ENCODE measurements at regions not wholly inside any gene's neighbourhood (a gene's known extent, or its start where the extent isn't known, plus 50 kb on each side); places are given as distances from the start of the nearest gene placed in this dataset.
A peak's percentile ranks its signal among the peaks of the same experiment; 100 is the strongest.

- DNase-seq, result no peak
These were observed 113.8 kb upstream of the WDR17 start for GRCh38 chr4:175951794-175952193.

DNA sequence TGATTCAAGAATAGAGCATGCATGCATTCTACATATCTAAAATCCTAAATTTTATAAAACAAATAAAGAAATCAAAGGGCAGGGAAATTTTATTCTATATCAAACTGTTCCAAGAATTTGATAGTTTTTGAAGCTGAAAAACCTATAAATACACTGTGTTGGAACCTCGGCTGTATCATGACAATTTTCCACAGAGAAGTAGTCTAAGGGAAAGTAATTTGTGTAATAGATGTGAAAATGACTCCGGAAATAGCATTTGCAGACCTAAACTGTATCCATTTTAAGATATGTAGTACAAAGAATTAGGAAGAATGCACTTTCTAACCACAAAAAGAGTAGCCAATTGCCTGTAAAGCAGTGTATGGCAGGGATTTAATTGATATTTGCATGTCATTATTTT is 112.5 kb upstream of the WDR17 start:
- DNase-seq, result no peak

DNA sequence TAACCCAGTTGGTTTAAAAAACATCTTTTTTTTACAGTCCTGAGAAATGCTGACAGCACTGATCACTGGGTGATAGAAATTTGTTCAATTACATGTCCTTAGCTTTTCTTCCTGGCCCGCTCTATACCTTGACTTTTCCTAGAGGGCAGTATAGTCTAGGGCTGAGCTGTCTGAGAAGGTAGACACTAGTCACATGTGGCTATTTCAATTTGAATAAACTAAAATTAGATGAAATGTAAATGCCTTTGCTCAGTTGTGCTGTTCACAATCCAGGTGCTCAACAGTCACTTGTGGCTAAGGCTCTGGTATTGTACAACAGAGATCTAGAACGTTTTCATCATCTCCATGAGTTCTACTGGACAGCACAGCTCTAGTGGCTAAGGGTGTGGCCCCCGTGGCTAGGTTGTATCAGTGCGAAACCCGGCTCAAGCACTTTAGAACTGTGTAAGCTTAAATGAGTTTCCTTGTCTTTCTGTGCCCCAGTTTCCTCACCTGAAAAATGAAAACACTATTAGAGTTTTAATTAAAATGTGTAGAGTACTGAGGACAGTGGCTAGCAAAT is 111.6 kb upstream of the WDR17 start:
- DNase-seq, result no peak

GRCh38 chr4:175954685-175955084 is 111.0 kb upstream of the WDR17 start:
- no peak for DNase-seq

DNA sequence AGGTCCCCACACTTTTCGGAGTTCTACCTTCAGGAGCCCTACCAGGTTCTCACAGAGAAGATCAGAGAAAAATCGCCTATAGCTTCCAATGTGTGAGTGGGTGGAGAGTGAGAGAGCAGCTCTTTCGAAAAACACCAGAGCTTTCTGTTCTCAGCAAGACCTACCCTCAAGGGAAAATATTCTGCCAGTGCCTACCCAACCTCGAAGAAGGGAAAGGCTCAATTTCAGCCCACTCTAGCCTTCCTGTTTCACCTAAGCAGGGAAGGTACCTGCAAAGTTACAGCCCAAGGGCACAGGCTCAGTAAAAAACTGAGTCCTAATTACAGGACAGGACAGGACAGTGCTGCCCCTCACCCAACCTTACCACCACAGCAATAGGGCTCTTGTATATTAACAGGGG is 104.0 kb upstream of the WDR17 start:
- DNase-seq, result no peak

GRCh38 chr4:175970072-175970471 is 95.6 kb upstream of the WDR17 start:
- DNase-seq, result no peak

- no peak for DNase-seq
These were observed 94.9 kb upstream of the WDR17 start for GRCh38 chr4:175970724-175971123.

- no peak for DNase-seq
These were observed 94.1 kb upstream of the WDR17 start for GRCh38 chr4:175971388-175972179.

GRCh38 chr4:175973027-175973923 is 92.4 kb upstream of the WDR17 start:
- DNase-seq, result no peak

DNA sequence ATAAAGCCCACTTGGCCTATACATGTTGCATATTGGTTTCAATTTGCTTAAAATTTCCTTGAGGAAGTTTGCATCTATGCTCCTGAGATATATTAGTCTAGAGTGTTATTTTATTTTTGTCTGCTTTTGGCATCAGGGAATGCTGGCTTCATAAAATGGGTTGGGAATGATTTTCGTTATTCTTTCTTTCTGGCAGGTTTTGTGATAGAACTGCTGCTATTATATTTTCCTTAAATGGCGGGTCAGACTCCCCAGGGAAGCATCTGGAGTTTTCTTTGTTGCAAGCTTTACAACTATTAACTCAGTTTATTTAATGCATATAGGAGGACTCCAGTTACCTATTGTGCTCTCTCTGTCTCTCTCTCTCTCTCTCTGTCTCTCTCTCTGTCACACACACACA is 82.0 kb upstream of the WDR17 start:
- DNase-seq, result no peak

GRCh38 chr4:175986668-175987067 is 79.0 kb upstream of the WDR17 start:
- DNase-seq, result no peak

DNA sequence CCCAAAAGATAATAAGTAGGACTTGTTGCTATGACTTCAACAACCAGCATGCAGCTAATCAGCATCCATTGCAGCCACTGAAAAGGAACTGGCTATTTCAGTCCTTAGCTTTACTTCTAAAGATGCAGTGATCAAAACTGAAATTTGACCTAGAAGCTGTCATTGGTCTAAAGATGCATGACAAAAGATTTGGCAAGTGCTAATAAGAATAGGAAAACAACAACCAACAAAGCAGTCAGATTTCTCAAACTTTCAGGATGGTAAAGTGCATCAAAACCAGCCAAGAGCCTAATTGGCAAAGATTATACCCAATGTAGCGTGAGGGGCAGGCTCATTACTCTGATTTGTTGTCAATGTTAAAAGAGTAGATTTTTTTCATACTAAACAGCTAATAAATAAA is 77.1 kb upstream of the WDR17 start:
- DNase-seq, result no peak

DNA sequence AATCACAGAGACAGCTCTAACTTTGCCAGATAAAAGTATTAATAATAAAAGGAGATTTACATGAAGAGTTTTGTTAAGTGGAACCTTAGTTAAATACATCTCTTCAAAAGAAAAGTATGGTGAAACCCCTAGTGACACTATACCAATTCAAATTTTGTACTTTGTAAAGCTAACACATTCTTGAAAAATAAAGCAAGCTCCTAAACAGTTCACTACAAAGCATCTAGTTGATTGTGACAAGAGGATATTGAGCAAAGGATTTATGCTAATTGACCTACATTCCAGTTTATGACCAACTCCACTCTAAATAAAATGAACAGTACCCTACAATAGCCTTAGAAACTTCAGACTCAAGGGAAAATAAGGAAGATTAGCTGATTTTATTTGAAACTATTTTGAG is 69.4 kb upstream of the WDR17 start:
- no peak for DNase-seq

- DNase-seq, result no peak
These were observed 68.3 kb upstream of the WDR17 start for GRCh38 chr4:175997291-175997690.

- no peak for DNase-seq
These were observed 66.9 kb upstream of the WDR17 start for GRCh38 chr4:175998782-175999181.

GRCh38 chr4:175999944-176000343 is 65.7 kb upstream of the WDR17 start:
- no peak for DNase-seq

GRCh38 chr4:176001151-176002006 is 64.3 kb upstream of the WDR17 start:
- peak; percentile 95 for DNase-seq

DNA sequence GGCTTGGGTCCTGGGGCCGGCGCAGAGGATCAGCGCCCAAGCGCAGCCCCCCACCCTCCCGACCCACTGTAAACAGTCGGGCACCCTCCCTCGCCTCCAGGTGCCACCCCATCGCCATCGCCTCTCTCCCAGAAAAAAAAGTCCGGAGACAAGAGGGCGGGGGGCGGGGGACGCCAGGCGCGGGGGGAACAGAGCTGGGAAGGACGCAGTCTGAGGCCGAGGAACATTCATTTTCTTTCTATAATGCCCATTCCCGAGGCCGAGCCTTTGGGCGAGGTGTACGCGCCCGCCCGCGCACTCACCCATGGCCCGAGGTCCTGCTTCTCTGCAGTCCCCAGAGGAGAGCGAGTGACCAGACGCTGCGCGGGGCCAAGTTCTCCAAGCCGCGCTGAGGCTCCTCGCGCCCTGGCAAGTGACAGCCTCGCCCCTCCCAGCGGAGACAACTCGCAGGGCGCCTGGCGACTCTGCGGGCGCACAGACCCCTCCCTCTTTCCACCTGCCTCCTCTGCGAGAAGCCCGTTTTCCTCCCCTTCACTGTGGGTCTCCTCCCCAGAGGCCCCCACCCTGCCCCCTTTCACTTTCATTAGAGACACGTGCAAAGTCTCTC is 63.5 kb upstream of the WDR17 start:
- DNase-seq, result peak; percentile 84

DNA sequence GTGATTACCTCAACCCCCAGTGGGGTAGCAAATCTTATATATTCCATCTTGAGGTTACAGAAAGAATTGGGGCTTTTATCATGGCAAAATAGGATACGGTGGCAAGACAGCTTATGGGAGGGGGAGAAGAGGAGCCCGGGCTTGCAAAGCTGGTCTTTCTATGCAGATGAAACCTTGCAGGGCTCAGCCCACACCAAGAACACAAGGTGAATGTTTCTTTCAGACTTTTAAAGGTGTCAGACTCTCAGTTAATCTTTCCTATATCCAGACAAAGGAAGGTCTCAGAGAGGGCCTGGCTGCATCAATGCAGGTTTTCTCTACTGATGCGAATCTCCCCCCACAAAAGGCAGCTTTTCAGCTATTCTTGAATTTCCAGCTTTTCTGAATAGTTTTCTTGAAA is 59.9 kb upstream of the WDR17 start:
- DNase-seq, result no peak

GRCh38 chr4:176009254-176009653 is 56.4 kb upstream of the WDR17 start:
- DNase-seq, result no peak

DNA sequence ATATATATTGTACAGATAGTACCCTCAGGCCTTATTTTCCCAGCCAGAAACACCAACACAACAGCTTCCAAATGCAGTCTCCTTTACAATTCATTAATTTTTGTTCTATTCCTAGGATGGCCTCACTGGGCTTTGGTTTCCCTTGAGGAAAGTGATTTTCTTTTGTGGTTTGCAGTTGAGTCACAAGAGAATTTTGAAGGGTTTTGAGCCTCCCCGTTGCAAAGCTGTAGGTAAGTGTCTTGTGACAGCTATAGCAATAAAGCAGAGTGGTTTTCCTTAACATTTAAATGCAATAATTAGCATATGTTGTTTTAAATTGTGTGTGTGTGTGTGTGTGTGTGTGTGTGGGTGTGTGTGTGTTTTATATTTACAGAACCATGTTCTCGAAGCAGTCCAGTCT is 54.1 kb upstream of the WDR17 start:
- no peak for DNase-seq

DNA sequence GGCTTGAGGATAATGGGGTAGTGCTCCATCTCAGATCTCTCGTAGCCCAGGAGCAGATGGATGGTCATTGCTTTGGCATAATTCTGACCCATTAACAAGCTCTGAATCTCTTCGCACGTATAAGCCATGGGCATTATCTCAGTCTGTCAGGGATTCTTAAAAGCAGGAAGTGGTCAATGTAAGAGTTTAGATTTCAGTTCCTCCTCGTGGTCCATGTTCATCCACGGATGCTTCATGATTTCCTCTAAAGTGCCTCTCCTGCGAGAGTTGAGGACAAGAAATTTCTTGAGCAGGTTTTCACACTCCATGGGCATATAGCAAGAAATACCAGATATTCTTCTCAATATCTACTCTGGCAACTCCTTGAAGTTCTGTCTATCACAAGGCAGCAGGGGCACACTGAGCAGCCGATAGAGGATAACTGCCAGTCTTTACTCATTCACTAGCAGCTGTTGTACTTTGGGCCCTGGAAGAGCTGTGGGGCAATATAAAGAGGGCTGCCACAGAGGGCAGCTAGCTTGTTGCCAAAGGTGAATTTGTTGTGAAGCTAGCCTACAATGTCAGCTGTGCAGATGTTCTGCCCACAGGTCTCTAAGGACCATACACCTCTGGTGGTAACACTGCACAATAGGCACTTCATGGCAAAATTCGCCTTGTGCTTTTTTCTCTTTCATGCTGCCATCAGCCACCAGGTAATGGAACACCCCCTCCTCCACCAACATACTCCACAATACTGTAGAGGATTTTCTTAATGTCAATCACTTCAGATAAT is 52.0 kb upstream of the WDR17 start:
- DNase-seq, result no peak

Measured in islet precursor cell (in vitro differentiated cells).